GM18520 (cell line): ENCODE measurements at regions not wholly inside any gene's neighbourhood (a gene's known extent, or its start where the extent isn't known, plus 50 kb on each side); places are given as distances from the start of the nearest gene placed in this dataset.
"Not testable (repeated sequence)": the region's sequence is repeated elsewhere in the genome, so short reads cannot be mapped to it uniquely, and the experiment has no call there.

Experiments used
- ATAC-seq: cut with Tn5 transposase; IDR thresholded peaks from one replicate; pipeline ENCODE4 v1.9.1; 2021; ENCODE audit not compliant: unreplicated experiment

- ATAC-seq = no peak
Measured at GRCh38 chr22:47367107-47367690, 604.7 kb downstream of the TBC1D22A start.

GRCh38 chr22:47366026-47366767, 603.7 kb downstream of the TBC1D22A start:
- ATAC-seq = no peak

- ATAC-seq = no peak
Measured at GRCh38 chr22:47361247-47361646, 598.8 kb downstream of the TBC1D22A start.

GRCh38 chr22:47357493-47357892, 595.0 kb downstream of the TBC1D22A start:
- ATAC-seq = no peak

- ATAC-seq = no peak
Measured at GRCh38 chr22:47357086-47357485, 594.6 kb downstream of the TBC1D22A start.

- ATAC-seq = no peak
Measured at GRCh38 chr22:47356511-47357011, 594.1 kb downstream of the TBC1D22A start.

GRCh38 chr22:47355776-47356510, 593.5 kb downstream of the TBC1D22A start:
- no peak for ATAC-seq

GRCh38 chr22:47355388-47355725, 592.9 kb downstream of the TBC1D22A start:
- no peak for ATAC-seq

- ATAC-seq = no peak
Measured at GRCh38 chr22:47354668-47355387, 592.4 kb downstream of the TBC1D22A start.

GRCh38 chr22:47352920-47353700, 590.7 kb downstream of the TBC1D22A start:
- no peak for ATAC-seq

- ATAC-seq = no peak
Measured at GRCh38 chr22:47351836-47352579, 589.6 kb downstream of the TBC1D22A start.

GRCh38 chr22:47346287-47346686, 583.8 kb downstream of the TBC1D22A start:
- ATAC-seq = not testable (repeated sequence)

GRCh38 chr22:47345025-47345424, 582.6 kb downstream of the TBC1D22A start:
- ATAC-seq = no peak

- ATAC-seq = no peak
Measured at GRCh38 chr22:47344414-47344813, 582.0 kb downstream of the TBC1D22A start.

GRCh38 chr22:47343611-47344010, 581.2 kb downstream of the TBC1D22A start:
- ATAC-seq = no peak

GRCh38 chr22:47342446-47342845, 580.0 kb downstream of the TBC1D22A start:
- no peak for ATAC-seq

- no peak for ATAC-seq
Measured at GRCh38 chr22:47341464-47341863, 579.0 kb downstream of the TBC1D22A start.

GRCh38 chr22:47340851-47341436, 578.5 kb downstream of the TBC1D22A start:
- ATAC-seq = no peak

- ATAC-seq = no peak
Measured at GRCh38 chr22:47337161-47337621, 574.7 kb downstream of the TBC1D22A start.
